ENCODE measurements at regions not wholly inside any gene's neighbourhood (a gene's known extent, or its start where the extent isn't known, plus 50 kb on each side); places are given as distances from the start of the nearest gene placed in this dataset.
"Not testable (repeated sequence)": the region's sequence is repeated elsewhere in the genome, so short reads cannot be mapped to it uniquely, and the experiment has no call there.

DNA sequence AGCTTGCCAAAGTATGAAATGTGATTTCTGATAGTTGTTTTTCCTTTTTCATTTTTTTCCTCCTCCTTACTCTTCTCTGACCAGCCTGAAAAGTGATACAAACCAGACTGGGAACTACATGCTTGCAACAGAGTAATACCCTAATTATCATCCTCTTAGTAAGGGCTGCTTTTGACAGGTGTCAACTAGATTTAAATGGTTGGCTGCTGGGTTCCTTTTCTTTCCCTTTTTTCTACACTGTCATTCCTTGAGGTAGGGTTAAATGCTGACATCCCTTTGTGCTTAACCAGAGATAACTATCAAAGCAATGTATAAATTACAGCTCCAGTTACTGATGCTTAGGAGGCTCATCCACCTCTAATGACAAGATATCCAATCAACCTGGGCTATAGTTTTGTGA, 598.8 kb downstream of the TTLL7 start:
- not testable (repeated sequence) for H3K27ac ChIP-seq (ENCODE audit: low read depth, low read length); H3K4me2 ChIP-seq (ENCODE audit: low read length); H3K4me1 ChIP-seq (ENCODE audit: control insufficient read depth, low read length); H3K9me2 ChIP-seq (replicated peaks; ENCODE audit: control insufficient read depth, low read length); H3K27me3 ChIP-seq (ENCODE audit: control insufficient read depth, low read length); H3F3A ChIP-seq (ENCODE audit: control insufficient read depth, insufficient read depth); H3K36me3 ChIP-seq (ENCODE audit: control insufficient read depth, low read length); H4K20me1 ChIP-seq (ENCODE audit: control insufficient read depth, insufficient read depth, low read depth, low read length); H3K9me3 ChIP-seq (ENCODE audit: control insufficient read depth, insufficient read depth, low read length); H3K79me2 ChIP-seq (ENCODE audit: control insufficient read depth, low read length); H3K4me3 ChIP-seq (ENCODE audit: low read length)

- H3F3A ChIP-seq (ENCODE audit: control insufficient read depth, insufficient read depth); H3K4me1 ChIP-seq (ENCODE audit: control insufficient read depth, low read length): not testable (repeated sequence)
Observed at GRCh38 chr1:83398125-83398524, 600.8 kb downstream of the TTLL7 start.

DNA sequence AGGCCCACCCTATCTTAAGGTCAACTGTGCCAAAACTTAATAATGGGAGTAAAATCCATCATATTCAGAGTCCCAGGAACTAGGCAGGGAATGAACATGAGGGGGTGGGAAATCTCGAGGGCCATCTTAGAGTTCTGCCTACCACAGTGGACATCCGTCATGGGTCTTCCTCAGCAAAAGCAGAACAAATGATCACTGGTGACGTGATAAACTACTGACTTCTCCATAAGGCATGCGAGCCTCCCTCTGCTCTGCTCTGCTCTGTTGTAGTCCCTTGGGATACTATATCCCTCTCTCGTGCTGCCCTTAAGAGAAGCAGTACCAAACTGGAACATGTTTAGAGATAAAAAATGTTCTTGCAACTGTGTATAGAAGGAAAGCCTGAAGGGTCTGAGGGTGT, 603.8 kb downstream of the TTLL7 start:
- H3K4me3 ChIP-seq (ENCODE audit: low read length); H3K27me3 ChIP-seq (ENCODE audit: control insufficient read depth, low read length); H3K4me1 ChIP-seq (ENCODE audit: control insufficient read depth, low read length); H3K79me2 ChIP-seq (ENCODE audit: control insufficient read depth, low read length); H4K20me1 ChIP-seq (ENCODE audit: control insufficient read depth, insufficient read depth, low read depth, low read length); H3K27ac ChIP-seq (ENCODE audit: low read depth, low read length); H3K4me2 ChIP-seq (ENCODE audit: low read length); H3K9me2 ChIP-seq (replicated peaks; ENCODE audit: control insufficient read depth, low read length); H3K9me3 ChIP-seq (ENCODE audit: control insufficient read depth, insufficient read depth, low read length); H3K36me3 ChIP-seq (ENCODE audit: control insufficient read depth, low read length); H3F3A ChIP-seq (ENCODE audit: control insufficient read depth, insufficient read depth): not testable (repeated sequence)

More at GRCh38 chr1:83398125-83398524, 600.8 kb downstream of the TTLL7 start:
- H3K27ac ChIP-seq (ENCODE audit: low read depth, low read length); H3K4me2 ChIP-seq (ENCODE audit: low read length); H3K4me3 ChIP-seq (ENCODE audit: low read length); H3K36me3 ChIP-seq (ENCODE audit: control insufficient read depth, low read length); H4K20me1 ChIP-seq (ENCODE audit: control insufficient read depth, insufficient read depth, low read depth, low read length); H3K9me3 ChIP-seq (ENCODE audit: control insufficient read depth, insufficient read depth, low read length); H3K79me2 ChIP-seq (ENCODE audit: control insufficient read depth, low read length); H3K27me3 ChIP-seq (ENCODE audit: control insufficient read depth, low read length); H3K9me2 ChIP-seq (replicated peaks; ENCODE audit: control insufficient read depth, low read length): not testable (repeated sequence)

DNA sequence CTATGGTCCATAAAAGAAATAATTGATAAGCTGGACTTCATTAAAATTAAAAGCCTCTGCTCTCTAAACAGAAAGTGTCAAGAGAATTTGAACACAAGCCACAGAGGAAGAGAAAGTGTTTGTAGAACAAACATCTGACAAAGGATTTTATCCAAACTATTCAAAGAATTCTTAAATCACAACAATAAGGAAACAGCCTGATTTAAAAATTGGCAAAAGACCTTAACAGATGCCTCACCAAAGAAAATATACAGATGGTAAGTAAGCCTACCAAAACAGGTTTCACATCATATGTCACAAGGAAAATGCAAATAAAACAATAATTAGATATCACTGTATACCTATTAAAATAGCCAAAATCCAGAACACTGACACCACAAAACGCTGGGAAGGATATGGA, 612.0 kb downstream of the TTLL7 start:
- not testable (repeated sequence) for H3K4me1 ChIP-seq (ENCODE audit: control insufficient read depth, low read length); H3K9me3 ChIP-seq (ENCODE audit: control insufficient read depth, insufficient read depth, low read length); H3K27me3 ChIP-seq (ENCODE audit: control insufficient read depth, low read length); H3K4me2 ChIP-seq (ENCODE audit: low read length); H3K9me2 ChIP-seq (replicated peaks; ENCODE audit: control insufficient read depth, low read length); H3K4me3 ChIP-seq (ENCODE audit: low read length); H3K79me2 ChIP-seq (ENCODE audit: control insufficient read depth, low read length); H4K20me1 ChIP-seq (ENCODE audit: control insufficient read depth, insufficient read depth, low read depth, low read length); H3K27ac ChIP-seq (ENCODE audit: low read depth, low read length); H3F3A ChIP-seq (ENCODE audit: control insufficient read depth, insufficient read depth); H3K36me3 ChIP-seq (ENCODE audit: control insufficient read depth, low read length)

DNA sequence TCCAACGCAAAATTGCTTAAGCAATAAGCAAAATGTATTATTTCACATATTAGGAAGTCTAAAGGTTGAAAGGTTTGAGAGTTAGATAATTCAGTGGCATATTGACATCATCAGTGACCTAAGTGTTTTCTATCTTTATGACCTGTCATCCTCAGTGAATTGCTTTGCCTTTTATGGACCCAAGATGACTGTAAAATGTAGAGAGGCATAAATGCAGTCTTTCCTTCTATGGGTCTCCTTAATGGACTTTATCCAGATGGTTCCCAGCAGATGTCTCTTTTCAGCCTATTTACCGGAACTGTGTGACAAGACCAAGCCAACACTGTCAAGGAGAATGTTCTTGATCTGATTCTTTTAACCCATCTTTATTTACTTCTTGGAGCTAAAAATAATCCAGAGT, 615.8 kb downstream of the TTLL7 start:
- not testable (repeated sequence) for H3K9me2 ChIP-seq (replicated peaks; ENCODE audit: control insufficient read depth, low read length); H3K79me2 ChIP-seq (ENCODE audit: control insufficient read depth, low read length); H3K36me3 ChIP-seq (ENCODE audit: control insufficient read depth, low read length); H4K20me1 ChIP-seq (ENCODE audit: control insufficient read depth, insufficient read depth, low read depth, low read length); H3F3A ChIP-seq (ENCODE audit: control insufficient read depth, insufficient read depth); H3K4me2 ChIP-seq (ENCODE audit: low read length); H3K27ac ChIP-seq (ENCODE audit: low read depth, low read length); H3K9me3 ChIP-seq (ENCODE audit: control insufficient read depth, insufficient read depth, low read length); H3K4me3 ChIP-seq (ENCODE audit: low read length); H3K4me1 ChIP-seq (ENCODE audit: control insufficient read depth, low read length); H3K27me3 ChIP-seq (ENCODE audit: control insufficient read depth, low read length)

- not testable (repeated sequence) for H3K4me3 ChIP-seq (ENCODE audit: low read length); H3K4me2 ChIP-seq (ENCODE audit: low read length); H3F3A ChIP-seq (ENCODE audit: control insufficient read depth, insufficient read depth); H3K4me1 ChIP-seq (ENCODE audit: control insufficient read depth, low read length); H3K9me3 ChIP-seq (ENCODE audit: control insufficient read depth, insufficient read depth, low read length); H3K9me2 ChIP-seq (replicated peaks; ENCODE audit: control insufficient read depth, low read length); H3K36me3 ChIP-seq (ENCODE audit: control insufficient read depth, low read length); H3K27me3 ChIP-seq (ENCODE audit: control insufficient read depth, low read length); H4K20me1 ChIP-seq (ENCODE audit: control insufficient read depth, insufficient read depth, low read depth, low read length); H3K79me2 ChIP-seq (ENCODE audit: control insufficient read depth, low read length); H3K27ac ChIP-seq (ENCODE audit: low read depth, low read length)
Observed at GRCh38 chr1:83373018-83373417, 625.9 kb downstream of the TTLL7 start.

DNA sequence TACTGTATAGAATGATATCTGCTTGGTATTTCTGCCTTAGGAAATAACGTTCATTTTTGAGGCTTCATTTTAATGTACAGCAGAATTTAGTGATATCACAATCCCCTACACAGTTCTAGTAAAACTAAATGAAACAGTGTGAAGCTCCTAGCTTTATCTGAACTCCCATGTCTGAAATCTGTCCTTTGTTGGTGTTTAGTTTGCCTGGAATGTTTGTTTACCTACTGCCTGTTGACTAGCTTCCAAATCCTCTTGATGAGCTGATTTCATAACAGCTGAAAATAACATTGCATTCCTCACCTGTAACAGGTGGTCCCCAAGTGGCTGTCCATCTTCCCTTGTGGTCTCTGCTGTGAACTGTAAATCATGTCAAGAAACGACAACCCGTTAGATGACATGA, 629.1 kb downstream of the TTLL7 start:
- not testable (repeated sequence) for H3K9me3 ChIP-seq (ENCODE audit: control insufficient read depth, insufficient read depth, low read length); H3K4me1 ChIP-seq (ENCODE audit: control insufficient read depth, low read length); H3K36me3 ChIP-seq (ENCODE audit: control insufficient read depth, low read length); H3K79me2 ChIP-seq (ENCODE audit: control insufficient read depth, low read length); H3K4me3 ChIP-seq (ENCODE audit: low read length); H3K9me2 ChIP-seq (replicated peaks; ENCODE audit: control insufficient read depth, low read length); H3F3A ChIP-seq (ENCODE audit: control insufficient read depth, insufficient read depth); H4K20me1 ChIP-seq (ENCODE audit: control insufficient read depth, insufficient read depth, low read depth, low read length); H3K27ac ChIP-seq (ENCODE audit: low read depth, low read length); H3K27me3 ChIP-seq (ENCODE audit: control insufficient read depth, low read length); H3K4me2 ChIP-seq (ENCODE audit: low read length)

DNA sequence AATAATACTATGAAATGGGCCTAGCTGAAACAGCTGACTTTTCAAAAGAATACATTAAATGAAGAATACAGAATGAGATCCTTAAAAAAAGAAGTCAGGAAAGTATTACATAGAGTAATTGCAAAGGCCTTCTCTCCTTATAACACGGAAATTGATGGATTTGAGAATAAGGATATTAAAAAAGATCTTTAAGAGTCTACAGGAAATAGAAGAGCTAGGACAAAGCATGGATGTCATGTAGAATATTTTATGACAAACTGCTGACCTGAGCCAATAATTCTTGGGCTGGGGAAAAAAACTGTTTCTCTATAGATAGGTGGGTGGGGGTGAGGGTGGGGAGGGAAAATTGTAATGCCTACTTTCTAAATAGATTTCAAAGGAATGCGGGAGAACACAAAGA, 633.6 kb downstream of the TTLL7 start:
- not testable (repeated sequence) for H3K27me3 ChIP-seq (ENCODE audit: control insufficient read depth, low read length); H3K36me3 ChIP-seq (ENCODE audit: control insufficient read depth, low read length); H3F3A ChIP-seq (ENCODE audit: control insufficient read depth, insufficient read depth); H3K9me3 ChIP-seq (ENCODE audit: control insufficient read depth, insufficient read depth, low read length); H3K27ac ChIP-seq (ENCODE audit: low read depth, low read length); H3K4me1 ChIP-seq (ENCODE audit: control insufficient read depth, low read length); H4K20me1 ChIP-seq (ENCODE audit: control insufficient read depth, insufficient read depth, low read depth, low read length); H3K9me2 ChIP-seq (replicated peaks; ENCODE audit: control insufficient read depth, low read length); H3K4me2 ChIP-seq (ENCODE audit: low read length); H3K4me3 ChIP-seq (ENCODE audit: low read length); H3K79me2 ChIP-seq (ENCODE audit: control insufficient read depth, low read length)

DNA sequence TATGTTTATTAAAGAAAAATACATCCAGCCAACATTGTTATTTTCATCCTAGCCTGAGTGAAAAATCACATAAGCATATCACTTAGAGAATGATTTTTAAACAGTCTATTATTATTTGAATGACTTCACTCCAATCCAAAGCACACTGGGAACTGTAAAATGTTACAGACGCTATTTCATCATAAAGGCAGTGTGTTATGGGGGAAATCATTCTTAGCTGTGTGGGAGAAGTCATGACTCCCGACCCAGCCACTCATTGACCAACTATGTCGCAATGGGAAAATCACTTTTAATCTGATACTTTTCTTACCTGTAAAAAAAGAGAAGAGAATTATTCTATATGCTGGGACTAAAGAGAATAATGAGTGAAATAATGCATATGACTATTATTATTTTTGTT, 653.6 kb downstream of the TTLL7 start:
- not testable (repeated sequence) for H3K9me3 ChIP-seq (ENCODE audit: control insufficient read depth, insufficient read depth, low read length); H3K4me2 ChIP-seq (ENCODE audit: low read length); H3F3A ChIP-seq (ENCODE audit: control insufficient read depth, insufficient read depth); H3K79me2 ChIP-seq (ENCODE audit: control insufficient read depth, low read length); H4K20me1 ChIP-seq (ENCODE audit: control insufficient read depth, insufficient read depth, low read depth, low read length); H3K27ac ChIP-seq (ENCODE audit: low read depth, low read length); H3K4me1 ChIP-seq (ENCODE audit: control insufficient read depth, low read length); H3K9me2 ChIP-seq (replicated peaks; ENCODE audit: control insufficient read depth, low read length); H3K36me3 ChIP-seq (ENCODE audit: control insufficient read depth, low read length); H3K4me3 ChIP-seq (ENCODE audit: low read length); H3K27me3 ChIP-seq (ENCODE audit: control insufficient read depth, low read length)
